ENCODE measurements at regions not wholly inside any gene's neighbourhood (a gene's known extent, or its start where the extent isn't known, plus 50 kb on each side); places are given as distances from the start of the nearest gene placed in this dataset.
A peak's percentile ranks its signal among the peaks of the same experiment; 100 is the strongest.
"Not testable (repeated sequence)": the region's sequence is repeated elsewhere in the genome, so short reads cannot be mapped to it uniquely, and the experiment has no call there.

DNA sequence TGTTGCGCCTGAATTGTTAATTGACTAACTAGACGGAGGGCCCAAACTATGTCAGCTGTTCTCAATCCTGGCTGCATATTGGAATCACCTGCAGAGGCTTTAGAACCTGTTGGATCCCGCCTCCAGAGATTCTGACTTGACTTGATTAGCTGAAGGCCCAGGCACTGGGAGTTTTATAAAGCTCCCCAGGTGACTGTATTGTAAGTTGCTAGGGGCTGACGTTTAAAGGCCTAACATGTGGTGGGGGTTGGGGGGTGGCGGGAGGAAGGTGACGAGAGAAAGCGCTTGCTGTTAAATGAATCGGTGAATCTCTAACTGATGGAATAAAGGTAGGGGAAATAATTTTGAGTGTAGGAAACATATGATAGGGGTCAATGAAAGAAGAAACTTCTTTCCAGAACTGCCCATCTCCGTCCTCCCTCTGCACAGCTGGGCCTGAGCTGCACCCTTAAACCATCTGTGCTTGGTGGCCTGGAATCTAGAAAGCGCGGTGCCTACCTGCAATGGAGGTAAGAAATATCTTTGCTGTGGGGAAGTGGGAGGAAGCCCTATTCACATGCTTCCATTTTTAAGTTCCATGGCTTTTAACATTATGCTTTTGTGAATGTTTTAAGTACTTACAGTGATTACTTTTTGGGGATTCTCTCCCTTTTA lies 225.0 kb upstream of the FAM3C start:
- DNase-seq = no peak

GRCh38 chr7:121620206-121620605 lies 224.1 kb upstream of the FAM3C start:
- no peak for DNase-seq

DNA sequence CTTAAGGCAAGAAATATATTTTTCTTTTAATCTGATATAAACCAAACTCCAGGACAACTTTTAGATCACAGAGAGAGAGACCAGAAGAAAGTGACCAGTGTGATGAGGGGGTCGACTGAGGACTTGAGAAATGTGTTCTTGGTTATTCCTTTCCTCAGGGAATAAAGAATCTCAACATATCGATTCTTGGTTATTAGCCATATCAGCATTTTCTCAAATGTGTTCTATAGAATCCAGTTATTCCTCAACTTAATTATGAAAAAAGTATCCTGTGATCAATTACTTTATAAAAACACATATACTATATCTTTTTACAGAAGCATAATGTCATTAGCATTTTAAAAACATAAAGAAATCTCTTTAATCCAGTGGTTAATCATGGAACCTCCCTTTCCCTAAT lies 222.1 kb upstream of the FAM3C start:
- no peak for DNase-seq

DNA sequence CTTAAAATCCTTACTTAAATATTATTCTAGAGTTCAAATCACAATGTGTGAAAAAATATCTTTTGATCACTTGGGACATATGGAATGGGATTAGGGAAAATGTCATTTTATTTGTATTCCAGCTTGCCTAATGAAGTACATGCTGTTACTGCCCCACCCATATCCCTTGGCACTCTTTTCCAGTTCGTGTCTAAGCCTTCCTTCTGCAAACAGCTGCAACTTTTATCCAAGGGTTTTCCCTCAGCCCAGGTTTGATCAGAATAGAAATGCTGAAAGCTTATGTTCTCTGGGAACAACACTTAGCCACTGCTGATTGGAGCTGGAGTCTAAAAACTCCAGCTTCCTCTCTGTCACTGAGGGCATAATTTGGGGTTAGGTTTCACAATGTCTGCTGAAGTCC lies 214.1 kb upstream of the FAM3C start:
- DNase-seq = peak; percentile 32

DNA sequence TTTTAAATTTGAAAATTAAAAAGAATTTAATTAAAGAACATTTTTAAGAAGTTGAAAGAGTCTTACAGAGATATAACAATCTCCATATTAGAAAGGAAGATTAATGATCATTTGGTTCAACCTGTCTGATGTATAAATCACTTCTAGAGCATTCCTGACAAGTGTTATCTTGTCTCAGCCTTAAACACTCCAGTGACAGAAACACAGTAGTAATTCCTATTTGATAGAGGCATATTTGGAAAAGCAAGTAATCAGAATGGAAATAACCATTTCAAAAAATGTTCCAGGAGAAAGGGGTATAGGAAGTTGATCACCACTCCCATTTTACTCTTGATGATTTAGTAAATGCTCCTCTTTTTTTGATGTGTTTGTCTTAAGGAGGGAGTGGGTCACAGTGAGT lies 213.1 kb upstream of the FAM3C start:
- no peak for DNase-seq

DNA sequence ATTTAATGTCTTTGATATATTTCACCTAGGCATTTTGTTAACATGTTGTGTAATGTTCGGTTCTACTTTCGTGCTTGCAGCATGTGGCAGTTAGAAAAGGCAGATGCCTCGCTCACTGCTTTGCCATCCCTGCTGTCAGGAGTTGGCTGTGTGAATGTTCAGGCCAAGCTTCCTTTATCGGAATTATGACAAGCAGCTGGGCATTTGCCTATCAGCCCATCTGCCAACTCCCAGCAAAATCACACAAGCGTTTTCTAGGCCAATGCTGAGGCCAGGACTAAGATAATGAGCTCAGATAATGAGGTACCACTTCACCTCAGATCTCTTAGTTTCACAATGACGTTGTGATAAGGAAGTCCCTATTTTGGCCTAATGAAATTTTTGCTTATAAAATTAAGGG lies 212.7 kb upstream of the FAM3C start:
- DNase-seq = no peak

DNA sequence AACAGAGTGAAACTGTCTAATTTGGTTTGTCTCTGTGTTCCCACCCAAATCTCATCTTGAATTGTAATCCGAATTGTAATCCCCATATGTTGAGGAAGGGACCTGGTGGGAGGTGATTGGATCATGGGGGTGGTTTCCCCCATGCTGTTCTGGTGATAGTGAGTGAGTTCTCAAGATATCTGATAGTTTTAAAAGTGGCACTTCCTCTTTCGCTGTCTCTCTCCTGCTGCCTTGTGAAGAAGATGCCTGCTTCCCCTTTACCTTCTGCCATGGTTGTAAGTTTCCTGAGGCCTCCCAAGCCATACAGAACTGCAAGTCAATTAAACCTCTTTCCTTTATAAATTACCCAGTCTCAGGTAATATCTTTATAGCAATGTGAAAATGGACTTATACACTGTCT lies 212.1 kb upstream of the FAM3C start:
- DNase-seq = not testable (repeated sequence)

DNA sequence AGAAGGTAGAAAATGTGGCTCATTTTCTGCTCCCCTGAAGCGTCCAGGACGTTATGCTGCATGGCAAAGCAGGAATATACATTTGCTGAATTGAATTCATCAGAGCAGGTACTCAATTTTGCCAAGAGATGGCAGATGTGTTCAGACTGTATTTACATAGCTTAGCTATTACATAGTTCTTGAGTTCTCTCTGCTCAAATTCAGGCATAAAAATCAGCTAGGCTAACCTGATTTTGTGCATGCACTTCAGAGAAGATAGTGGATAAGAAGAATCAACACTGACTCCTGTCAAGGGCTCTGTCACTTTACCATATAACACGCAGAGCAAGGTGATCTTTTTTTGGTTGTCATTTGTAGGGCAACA lies 209.2 kb upstream of the FAM3C start:
- no peak for DNase-seq

DNA sequence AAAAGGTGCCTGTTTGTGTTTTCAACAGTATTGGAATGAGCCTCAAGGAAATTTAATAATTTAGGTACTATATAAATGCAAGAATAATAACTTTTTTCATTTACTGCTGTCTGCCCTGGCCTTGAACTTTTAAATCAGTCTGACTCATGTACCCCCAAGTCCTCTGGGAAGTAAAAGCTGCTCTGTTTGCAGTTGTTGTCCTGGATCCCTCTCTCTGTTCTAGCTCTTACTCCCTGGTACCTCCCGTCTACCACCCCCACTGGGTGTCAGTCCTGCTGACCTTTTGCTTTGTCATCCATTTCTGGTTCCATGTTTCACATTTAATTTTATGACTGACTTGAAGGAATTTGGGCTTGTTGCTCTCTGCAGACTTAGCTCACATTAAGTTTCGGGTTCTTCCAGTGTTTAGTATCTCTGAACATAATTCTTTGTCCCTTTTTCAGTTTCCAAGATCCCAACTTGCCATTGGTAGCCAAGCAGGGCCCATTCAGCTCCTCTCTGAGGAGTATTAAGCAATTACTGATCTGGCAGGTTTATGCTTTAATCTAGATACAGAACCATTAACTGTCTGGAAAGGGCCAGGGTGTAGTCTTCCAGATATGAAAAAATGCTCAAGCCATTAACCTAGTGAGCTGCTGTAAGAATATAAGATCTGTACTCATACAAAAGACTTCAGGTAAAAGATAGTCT lies 208.7 kb upstream of the FAM3C start:
- no peak for DNase-seq

DNA sequence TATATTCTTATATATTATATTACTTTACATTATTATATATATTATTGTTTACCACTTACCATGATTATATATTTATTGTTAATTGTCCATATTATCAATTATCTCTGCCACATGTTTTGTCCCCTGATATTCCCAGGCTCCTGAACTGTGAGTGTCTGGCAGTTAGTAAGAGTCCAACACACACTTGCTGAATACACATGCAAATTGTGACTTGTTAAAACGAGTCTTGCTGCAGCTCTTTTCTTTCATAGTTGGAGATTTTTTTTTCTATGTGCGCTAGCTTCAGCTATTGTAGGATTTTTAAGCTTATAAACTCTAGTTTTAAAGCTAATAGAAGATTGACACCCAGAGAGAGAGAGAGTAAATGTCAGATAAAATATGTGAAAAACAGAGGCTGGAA lies 207.8 kb upstream of the FAM3C start:
- DNase-seq = no peak

GRCh38 chr7:121599887-121600286 lies 203.8 kb upstream of the FAM3C start:
- DNase-seq = no peak

DNA sequence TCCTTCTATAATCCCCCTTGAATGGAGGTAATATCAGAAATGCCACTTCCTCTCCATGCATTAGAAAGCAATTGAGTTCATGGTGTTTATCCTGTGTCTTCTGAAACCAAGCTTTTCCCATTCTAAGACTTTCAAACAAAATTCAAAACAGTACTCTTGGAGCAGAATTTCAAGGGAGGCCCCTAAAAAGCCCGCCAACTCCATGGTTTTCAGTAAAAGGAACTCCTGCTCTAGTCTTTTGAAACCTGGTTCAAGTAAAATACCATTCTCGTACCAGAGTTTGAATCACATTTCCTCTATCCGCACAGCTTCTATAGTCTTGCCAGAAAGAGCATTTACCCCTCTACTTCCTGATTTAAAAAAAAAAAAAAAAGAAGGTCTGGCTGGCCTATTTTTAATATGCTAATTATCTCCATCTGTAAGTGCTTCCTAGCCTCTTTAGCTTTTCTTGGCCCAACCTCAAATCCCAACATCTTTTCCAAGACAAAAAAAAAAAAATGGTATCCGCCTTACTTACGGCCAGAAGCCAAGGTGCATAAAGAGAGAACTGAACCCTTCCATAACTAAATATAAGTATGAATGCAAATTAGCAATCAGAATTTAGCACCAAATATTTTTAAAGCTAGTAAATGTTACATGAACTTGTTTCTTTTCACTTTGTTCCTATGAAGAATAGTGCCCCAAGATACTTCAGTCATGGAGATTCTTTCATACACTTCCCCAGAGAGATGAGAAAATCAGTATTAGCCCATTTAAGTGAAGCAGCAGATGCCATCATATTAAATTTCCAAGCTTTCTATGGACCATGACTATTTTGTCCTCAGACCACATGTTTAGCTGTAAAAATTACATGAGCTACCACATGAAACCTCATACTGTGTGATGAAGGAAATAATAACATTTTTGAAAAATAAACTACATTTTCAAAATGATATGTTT lies 199.9 kb upstream of the FAM3C start:
- peak; percentile 66 for DNase-seq

DNA sequence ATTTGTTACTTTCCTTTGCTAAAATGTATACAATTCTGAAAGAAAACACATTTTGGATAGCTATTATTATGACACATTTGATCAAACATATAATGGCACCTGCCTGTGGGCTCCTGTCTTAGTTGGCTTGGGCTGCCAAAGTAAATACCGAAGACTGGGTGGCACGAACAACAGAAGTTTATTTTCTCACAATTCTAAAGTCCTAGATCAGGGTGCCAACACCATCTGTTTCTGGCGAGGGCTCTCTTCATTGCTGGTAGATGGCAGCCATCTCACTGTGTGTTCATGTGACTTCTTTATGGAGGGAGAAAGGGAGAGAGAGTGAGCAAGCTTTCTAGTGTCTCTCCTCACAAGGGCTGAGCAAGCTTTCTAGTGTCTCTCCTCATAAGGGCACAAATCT lies 195.8 kb upstream of the FAM3C start:
- DNase-seq = no peak

DNA sequence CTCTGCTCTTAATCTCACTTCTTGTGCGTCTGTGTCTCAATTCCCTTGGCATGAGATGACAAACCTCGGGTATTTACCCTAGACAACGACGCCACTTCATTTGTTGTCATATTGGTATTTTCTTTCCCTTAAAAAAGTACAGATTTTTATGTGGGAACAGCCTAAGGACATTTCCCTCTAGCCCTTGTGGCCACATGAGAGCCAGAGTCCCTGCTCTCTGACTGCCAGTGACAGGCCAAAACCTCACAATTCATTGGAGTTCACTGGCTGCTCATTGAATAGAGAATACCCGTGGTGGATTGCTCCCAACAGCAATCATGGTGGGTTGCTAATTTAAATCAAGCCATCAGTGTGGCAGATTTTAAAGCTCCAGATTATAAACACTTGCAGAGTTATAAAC lies 191.3 kb upstream of the FAM3C start:
- DNase-seq = no peak

- DNase-seq = no peak
Measured at GRCh38 chr7:121582258-121582657, 186.2 kb upstream of the FAM3C start.

GRCh38 chr7:121579639-121580038 lies 183.5 kb upstream of the FAM3C start:
- DNase-seq = no peak

GRCh38 chr7:121578669-121579068 lies 182.6 kb upstream of the FAM3C start:
- no peak for DNase-seq

DNA sequence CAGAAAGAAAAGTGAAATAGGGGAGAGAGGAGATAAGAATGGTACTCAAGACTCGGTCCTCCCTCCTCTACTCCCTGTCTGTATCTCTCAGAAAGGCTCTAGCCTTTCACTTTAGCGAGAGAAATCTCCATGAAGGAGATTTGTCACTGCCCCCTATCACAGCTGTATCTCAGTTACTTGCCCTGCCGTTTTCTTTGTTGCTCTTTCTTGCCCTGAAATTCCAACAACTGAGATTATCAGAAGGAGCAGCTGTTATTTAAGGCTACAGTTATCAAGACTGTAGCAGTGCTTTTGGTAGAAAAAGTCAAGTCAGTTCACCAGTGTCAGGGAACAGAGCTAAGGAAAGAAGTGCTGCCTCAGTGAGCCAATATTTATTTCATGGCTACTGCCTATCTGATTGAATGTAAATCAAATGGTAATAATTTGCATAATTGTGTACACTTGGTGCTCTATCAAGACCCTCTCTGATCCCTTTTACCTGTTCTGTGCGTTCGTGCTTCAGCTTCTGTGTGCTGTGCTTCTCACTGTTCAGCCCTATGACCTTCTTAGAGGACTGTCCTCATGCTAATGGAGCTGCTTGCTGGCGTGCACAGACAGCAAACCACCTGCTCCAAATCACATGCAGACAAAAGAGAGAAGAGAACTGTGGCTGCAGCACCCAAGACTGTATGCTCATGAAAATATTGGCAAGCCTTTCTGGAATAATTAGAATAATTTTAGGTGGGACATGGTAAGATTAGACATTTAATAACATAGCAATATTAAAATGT lies 180.2 kb upstream of the FAM3C start:
- no peak for DNase-seq

DNA sequence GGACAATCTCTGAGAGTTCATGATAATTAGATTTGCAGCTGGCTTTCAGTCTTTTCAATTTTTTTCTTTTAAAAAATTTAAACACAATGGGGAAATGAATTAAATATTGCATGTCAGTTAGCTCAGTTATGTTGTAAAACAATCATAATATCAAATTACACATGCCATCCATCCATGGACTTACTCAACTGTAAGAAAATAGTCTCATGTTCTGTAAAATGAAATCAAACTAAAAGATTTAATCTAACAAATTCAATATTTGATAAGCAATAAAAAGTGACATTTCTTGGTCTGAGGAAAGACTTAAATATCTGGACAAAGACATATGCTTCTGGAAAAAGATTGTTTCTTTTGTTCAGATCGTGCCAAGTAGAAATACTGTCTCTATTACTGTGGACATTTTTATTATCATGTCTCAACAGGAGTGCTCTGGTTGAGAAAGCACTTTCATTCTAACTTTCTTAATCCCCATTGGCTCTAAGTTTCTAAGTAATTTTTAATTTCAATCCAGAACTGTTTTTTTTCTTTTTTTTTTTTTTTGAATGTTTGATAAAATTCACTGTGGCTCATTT lies 179.2 kb upstream of the FAM3C start:
- DNase-seq = no peak

DNA sequence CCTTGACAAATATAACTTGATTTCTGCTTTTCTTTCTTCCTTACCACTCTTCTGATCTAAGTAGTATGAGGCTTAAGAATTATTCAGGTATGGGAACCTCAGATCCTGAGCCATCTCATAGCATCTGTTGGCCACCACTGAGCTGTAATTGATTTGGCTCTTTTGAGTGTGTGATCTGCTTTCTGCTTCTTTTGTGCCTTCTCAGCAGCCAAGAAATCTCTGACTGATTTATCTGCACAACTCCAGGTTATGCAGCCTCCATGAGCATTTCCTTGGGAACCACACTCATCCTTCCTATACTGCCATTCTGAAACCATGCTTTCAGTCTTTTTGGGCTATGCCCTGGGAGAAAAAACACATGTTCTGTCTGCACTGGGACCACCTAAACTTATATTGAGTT lies 178.0 kb upstream of the FAM3C start:
- no peak for DNase-seq

- no peak for DNase-seq
Measured at GRCh38 chr7:121572615-121573014, 176.5 kb upstream of the FAM3C start.

DNA sequence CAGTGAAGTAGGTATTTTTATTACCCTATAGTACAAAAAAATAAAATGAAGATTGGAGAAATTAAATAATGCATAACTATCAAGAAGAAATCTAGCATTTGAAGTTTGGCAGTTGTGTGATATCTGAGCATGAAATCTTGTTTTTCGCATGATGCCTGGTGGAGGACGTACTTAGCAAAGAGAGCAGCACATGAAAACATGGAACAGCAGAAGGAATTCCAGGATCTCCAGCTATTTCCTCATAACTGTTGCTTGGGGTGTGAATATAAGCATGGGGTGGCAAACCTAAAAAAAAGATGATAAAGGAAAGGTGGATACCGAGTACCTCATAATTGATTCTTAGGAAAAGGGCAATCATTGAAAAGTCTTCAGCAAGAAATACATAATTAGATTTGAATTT lies 174.3 kb upstream of the FAM3C start:
- no peak for DNase-seq
